ENCODE measurements at regions not wholly inside any gene's neighbourhood (a gene's known extent, or its start where the extent isn't known, plus 50 kb on each side); places are given as distances from the start of the nearest gene placed in this dataset.

- ChIA-PET POLR2A (no interaction called here), CTCF (interaction anchor here (1.2 to 1.7 kb wide), 2 partner anchors 11 to 72 kb away, joined by 3 read pairs; no protein-coding TSS in a partner anchor)
- no peak for DNase-seq
- Mint-ChIP-seq H3K4me3 (peak overlapping the region; percentile 29), H3K4me1 (ENCODE audit: low read depth) (peaks cover 11% of the 10 kb centered on the region), H3K27me3 (peaks cover 62% of the 10 kb centered on the region), H3K36me3 (peaks cover 8% of the 10 kb centered on the region), H3K27ac (no peak overlapping the region), H3K9me3 (peaks cover 6% of the 10 kb centered on the region)
- intact Hi-C loops (cut with micrococcal nuclease): loop anchor here (5.0 kb wide), 1 partner anchor 88 kb away; no protein-coding TSS in a partner anchor
Measured at GRCh38 chr6:27679964-27680694, 207.2 kb upstream of the ZNF184 start.

GRCh38 chr6:27679308-27679963, 206.5 kb upstream of the ZNF184 start:
- H3K4me1 Mint-ChIP-seq (ENCODE audit: low read depth): peaks cover 11% of the 10 kb centered on the region
- CTCF ChIA-PET: interaction anchor here (1.2 to 1.7 kb wide), 2 partner anchors 10 to 73 kb away, joined by 3 read pairs; no protein-coding TSS in a partner anchor
- H3K36me3 Mint-ChIP-seq: peaks cover 8% of the 10 kb centered on the region
- POLR2A ChIA-PET: no interaction called here
- intact Hi-C loops (cut with micrococcal nuclease): no loop called here
- H3K27me3 Mint-ChIP-seq: peaks cover 64% of the 10 kb centered on the region
- DNase-seq: no peak
- peak overlapping the region; percentile 13 for H3K4me3 Mint-ChIP-seq
- H3K27ac Mint-ChIP-seq: peak overlapping the region; percentile 35
- peaks cover 6% of the 10 kb centered on the region for H3K9me3 Mint-ChIP-seq

GRCh38 chr6:27678469-27678868, 205.6 kb upstream of the ZNF184 start:
- H3K4me3 Mint-ChIP-seq: no peak overlapping the region
- DNase-seq: no peak
- H3K36me3 Mint-ChIP-seq: peaks cover 8% of the 10 kb centered on the region
- H3K4me1 Mint-ChIP-seq (ENCODE audit: low read depth): peaks cover 12% of the 10 kb centered on the region
- peaks cover 6% of the 10 kb centered on the region for H3K9me3 Mint-ChIP-seq
- CTCF ChIA-PET: interaction anchor here (1.4 kb wide), 1 partner anchor 74 kb away, joined by 3 read pairs; no protein-coding TSS in a partner anchor
- intact Hi-C loops (cut with micrococcal nuclease): no loop called here
- POLR2A ChIA-PET: no interaction called here
- H3K27ac Mint-ChIP-seq: no peak overlapping the region
- peaks cover 73% of the 10 kb centered on the region for H3K27me3 Mint-ChIP-seq

GRCh38 chr6:27674882-27675281, 202.0 kb upstream of the ZNF184 start:
- Mint-ChIP-seq H3K9me3 (peaks cover 5% of the 10 kb centered on the region), H3K27ac (no peak overlapping the region), H3K4me3 (no peak overlapping the region), H3K36me3 (peaks cover 5% of the 10 kb centered on the region), H3K4me1 (ENCODE audit: low read depth) (peaks cover 19% of the 10 kb centered on the region), H3K27me3 (peaks cover 70% of the 10 kb centered on the region)
- POLR2A ChIA-PET: no interaction called here
- CTCF ChIA-PET: no interaction called here
- intact Hi-C loops (cut with micrococcal nuclease): loop anchor here (5.0 kb wide), 3 partner anchors 73 to 378 kb away; no protein-coding TSS in a partner anchor
- no peak for DNase-seq

GRCh38 chr6:27672113-27672799, 199.4 kb upstream of the ZNF184 start:
- Mint-ChIP-seq H3K27ac (no peak overlapping the region), H3K9me3 (peaks cover 2% of the 10 kb centered on the region), H3K27me3 (peaks cover 74% of the 10 kb centered on the region), H3K36me3 (peaks cover 3% of the 10 kb centered on the region), H3K4me1 (ENCODE audit: low read depth) (peaks cover 30% of the 10 kb centered on the region), H3K4me3 (peak overlapping the region; percentile 42)
- ChIA-PET CTCF (no interaction called here), POLR2A (no interaction called here)
- peak; percentile 60 for DNase-seq
- intact Hi-C loops (cut with micrococcal nuclease): loop anchor here (5.0 kb wide), 3 partner anchors 70 to 375 kb away; no protein-coding TSS in a partner anchor

- DNase-seq: no peak
- H3K4me3 Mint-ChIP-seq: peak overlapping the region; percentile 0
Measured at GRCh38 chr6:27669624-27670301, 196.9 kb upstream of the ZNF184 start.

GRCh38 chr6:27669295-27669623, 196.4 kb upstream of the ZNF184 start:
- CTCF ChIA-PET: interaction anchor here (1.0 to 2.1 kb wide), 2 partner anchors 11 to 19 kb away, joined by 3 to 6 read pairs; no protein-coding TSS in a partner anchor
- Mint-ChIP-seq H3K27me3 (peaks cover 82% of the 10 kb centered on the region), H3K4me1 (ENCODE audit: low read depth) (peaks cover 31% of the 10 kb centered on the region), H3K9me3 (peaks cover 2% of the 10 kb centered on the region), H3K36me3 (peaks cover 3% of the 10 kb centered on the region), H3K27ac (no peak overlapping the region), H3K4me3 (peak overlapping the region; percentile 43)
- DNase-seq: no peak
- POLR2A ChIA-PET: no interaction called here
- intact Hi-C loops (cut with micrococcal nuclease): loop anchor here (2.0 to 5.0 kb wide), 3 partner anchors 16 to 432 kb away; no protein-coding TSS in a partner anchor

More at GRCh38 chr6:27669624-27670301, 196.9 kb upstream of the ZNF184 start:
- ChIA-PET POLR2A (no interaction called here), CTCF (interaction anchor here (0.6 to 2.1 kb wide), 6 partner anchors 10 to 336 kb away, joined by 3 to 6 read pairs (median 4); no protein-coding TSS in a partner anchor)
- Mint-ChIP-seq H3K27me3 (peaks cover 83% of the 10 kb centered on the region), H3K9me3 (peaks cover 2% of the 10 kb centered on the region), H3K4me1 (ENCODE audit: low read depth) (peaks cover 31% of the 10 kb centered on the region), H3K27ac (peak overlapping the region; percentile 1), H3K36me3 (peaks cover 3% of the 10 kb centered on the region)
- intact Hi-C loops (cut with micrococcal nuclease): loop anchor here (2.0 to 5.0 kb wide), 6 partner anchors 15 to 432 kb away; no protein-coding TSS in a partner anchor

GRCh38 chr6:27668442-27669294, 195.8 kb upstream of the ZNF184 start:
- Mint-ChIP-seq H3K4me1 (ENCODE audit: low read depth) (peaks cover 31% of the 10 kb centered on the region), H3K36me3 (peaks cover 3% of the 10 kb centered on the region), H3K4me3 (peak overlapping the region; percentile 57), H3K9me3 (peaks cover 2% of the 10 kb centered on the region), H3K27ac (peak overlapping the region; percentile 60), H3K27me3 (peaks cover 76% of the 10 kb centered on the region)
- peak; percentile 77 for DNase-seq
- POLR2A ChIA-PET: no interaction called here
- CTCF ChIA-PET: interaction anchor here (1.0 to 2.1 kb wide), 2 partner anchors 11 to 19 kb away, joined by 3 to 6 read pairs; no protein-coding TSS in a partner anchor
- intact Hi-C loops (cut with micrococcal nuclease): loop anchor here (2.0 to 5.0 kb wide), 3 partner anchors 16 to 431 kb away; no protein-coding TSS in a partner anchor

GRCh38 chr6:27667657-27668441, 194.9 kb upstream of the ZNF184 start:
- Mint-ChIP-seq H3K27ac (peak overlapping the region; percentile 60), H3K4me1 (ENCODE audit: low read depth) (peaks cover 28% of the 10 kb centered on the region), H3K9me3 (no peaks in the 10 kb centered on the region), H3K36me3 (peaks cover 3% of the 10 kb centered on the region), H3K27me3 (peaks cover 76% of the 10 kb centered on the region), H3K4me3 (peak overlapping the region; percentile 57)
- ChIA-PET POLR2A (no interaction called here), CTCF (no interaction called here)
- intact Hi-C loops (cut with micrococcal nuclease): loop anchor here (2.0 to 5.0 kb wide), 3 partner anchors 17 to 431 kb away; no protein-coding TSS in a partner anchor
- DNase-seq: no peak

GRCh38 chr6:27667016-27667656, 194.2 kb upstream of the ZNF184 start:
- Mint-ChIP-seq H3K9me3 (no peaks in the 10 kb centered on the region), H3K27ac (no peak overlapping the region), H3K27me3 (peaks cover 71% of the 10 kb centered on the region), H3K4me1 (ENCODE audit: low read depth) (peaks cover 22% of the 10 kb centered on the region), H3K4me3 (peak overlapping the region; percentile 3), H3K36me3 (peaks cover 1% of the 10 kb centered on the region)
- ChIA-PET CTCF (no interaction called here), POLR2A (no interaction called here)
- intact Hi-C loops (cut with micrococcal nuclease): loop anchor here (5.0 kb wide), 2 partner anchors 385 to 430 kb away; no protein-coding TSS in a partner anchor
- no peak for DNase-seq

All from activated CD4-positive, alpha-beta memory T cell treated with anti-CD3 and anti-CD28 coated beads for 36 hours (primary cell).